Activated CD4-positive, alpha-beta memory T cell treated with anti-CD3 and anti-CD28 coated beads, Interleukin-2, amount 10 ng/mL, durations not matched to agents 7 days and 5 days (primary cell): ENCODE measurements at regions not wholly inside any gene's neighbourhood (a gene's known extent, or its start where the extent isn't known, plus 50 kb on each side); places are given as distances from the start of the nearest gene placed in this dataset.

Experiments used
- CTCF ChIA-PET: fragments of 350-600 bp; sonication (Branson Sonifier 250); formaldehyde crosslinking; loops from one replicate; lab custom pipeline; 2021; ENCODE audit warnings: antibody characterized with exemption, inconsistent platforms; lab: Charles Lee
- POLR2A ChIA-PET: fragments of 350-600 bp; sonication (Branson Sonifier 250); formaldehyde crosslinking; loops from one replicate; lab custom pipeline; 2021; ENCODE audit warnings: antibody characterized with exemption; lab: Charles Lee
- DNase-seq: peaks from one replicate; pipeline ENCODE4 v3.0.0-alpha.2; 2020
- H3K27ac Mint-ChIP-seq: one replicate; pipeline ENCODE4 v1.8.0; 2021; ENCODE audit warnings: mild to moderate bottlenecking, mixed read lengths
- H3K27me3 Mint-ChIP-seq: one replicate; pipeline ENCODE4 v1.8.0; 2021; ENCODE audit warnings: mixed read lengths
- H3K36me3 Mint-ChIP-seq: one replicate; pipeline ENCODE4 v1.8.0; 2021; ENCODE audit warnings: low read depth, mixed read lengths
- H3K4me1 Mint-ChIP-seq: one replicate; pipeline ENCODE4 v1.8.0; 2021; ENCODE audit warnings: mixed read lengths
- H3K4me3 Mint-ChIP-seq: one replicate; pipeline ENCODE4 v1.8.0; 2021; ENCODE audit warnings: mild to moderate bottlenecking, mixed read lengths
- H3K9me3 Mint-ChIP-seq: one replicate; pipeline ENCODE4 v1.8.0; 2021; ENCODE audit warnings: mixed read lengths

- CTCF ChIA-PET, result interaction anchor here (1.8 kb wide), 1 partner anchor 332 kb away, joined by 4 read pairs; no protein-coding TSS in a partner anchor
- Mint-ChIP-seq H3K27ac (peak overlapping the region; percentile 0), H3K4me3 (no peak overlapping the region), H3K9me3 (peaks cover 3% of the 10 kb centered on the region), H3K4me1 (peaks cover 26% of the 10 kb centered on the region), H3K36me3 (no peaks in the 10 kb centered on the region), H3K27me3 (peaks cover 17% of the 10 kb centered on the region)
- POLR2A ChIA-PET, result interaction anchor here (0.6 kb wide), 1 partner anchor 13 kb away, joined by 3 read pairs; no protein-coding TSS in a partner anchor
- DNase-seq, result no peak
Measured at GRCh38 chr21:35222021-35222420, 172.9 kb upstream of the RUNX1 start.

GRCh38 chr21:35220301-35220700 lies 171.2 kb upstream of the RUNX1 start:
- Mint-ChIP-seq H3K27me3 (peaks cover 10% of the 10 kb centered on the region), H3K9me3 (peaks cover 3% of the 10 kb centered on the region), H3K36me3 (no peaks in the 10 kb centered on the region), H3K4me1 (peaks cover 18% of the 10 kb centered on the region), H3K27ac (no peak overlapping the region), H3K4me3 (no peak overlapping the region)
- POLR2A ChIA-PET, result interaction anchor here (1.5 kb wide), 1 partner anchor 11 kb away, joined by 4 read pairs; no protein-coding TSS in a partner anchor
- DNase-seq, result no peak
- CTCF ChIA-PET, result no interaction called here

- no peak overlapping the region for H3K27ac Mint-ChIP-seq
- H3K9me3 Mint-ChIP-seq, result peaks cover 3% of the 10 kb centered on the region
- POLR2A ChIA-PET, result interaction anchor here (1.5 kb wide), 1 partner anchor 11 kb away, joined by 4 read pairs; no protein-coding TSS in a partner anchor
Measured at GRCh38 chr21:35219719-35220118, 170.6 kb upstream of the RUNX1 start.

GRCh38 chr21:35219291-35219690 lies 170.2 kb upstream of the RUNX1 start:
- ChIA-PET CTCF (no interaction called here), POLR2A (interaction anchor here (1.5 kb wide), 1 partner anchor 10 kb away, joined by 4 read pairs; no protein-coding TSS in a partner anchor)
- H3K4me1 Mint-ChIP-seq, result peaks cover 18% of the 10 kb centered on the region
- H3K27ac Mint-ChIP-seq, result no peak overlapping the region
- peaks cover 3% of the 10 kb centered on the region for H3K9me3 Mint-ChIP-seq
- no peaks in the 10 kb centered on the region for H3K36me3 Mint-ChIP-seq
- no peak for DNase-seq
- peaks cover 7% of the 10 kb centered on the region for H3K27me3 Mint-ChIP-seq
- no peak overlapping the region for H3K4me3 Mint-ChIP-seq

More at GRCh38 chr21:35219719-35220118, 170.6 kb upstream of the RUNX1 start:
- no peak for DNase-seq
- Mint-ChIP-seq H3K4me3 (no peak overlapping the region), H3K36me3 (no peaks in the 10 kb centered on the region), H3K4me1 (peaks cover 18% of the 10 kb centered on the region), H3K27me3 (peaks cover 7% of the 10 kb centered on the region)
- CTCF ChIA-PET, result no interaction called here

GRCh38 chr21:35217504-35218060 lies 168.5 kb upstream of the RUNX1 start:
- CTCF ChIA-PET, result no interaction called here
- H3K4me3 Mint-ChIP-seq, result no peak overlapping the region
- no peaks in the 10 kb centered on the region for H3K36me3 Mint-ChIP-seq
- peaks cover 2% of the 10 kb centered on the region for H3K27me3 Mint-ChIP-seq
- POLR2A ChIA-PET, result no interaction called here
- peaks cover 3% of the 10 kb centered on the region for H3K9me3 Mint-ChIP-seq
- peaks cover 10% of the 10 kb centered on the region for H3K4me1 Mint-ChIP-seq
- H3K27ac Mint-ChIP-seq, result no peak overlapping the region
- no peak for DNase-seq

- Mint-ChIP-seq H3K9me3 (peaks cover 3% of the 10 kb centered on the region), H3K36me3 (no peaks in the 10 kb centered on the region), H3K4me1 (peaks cover 5% of the 10 kb centered on the region), H3K27ac (no peak overlapping the region), H3K4me3 (no peak overlapping the region), H3K27me3 (peaks cover 2% of the 10 kb centered on the region)
- POLR2A ChIA-PET, result no interaction called here
- DNase-seq, result no peak
- CTCF ChIA-PET, result interaction anchor here (0.8 kb wide), 1 partner anchor 183 kb away, joined by 4 read pairs; no protein-coding TSS in a partner anchor
Measured at GRCh38 chr21:35216996-35217395, 167.9 kb upstream of the RUNX1 start.

GRCh38 chr21:35215870-35216269 lies 166.8 kb upstream of the RUNX1 start:
- ChIA-PET CTCF (interaction anchor here (0.8 kb wide), 1 partner anchor 185 kb away, joined by 4 read pairs; no protein-coding TSS in a partner anchor), POLR2A (interaction anchor here (1.1 kb wide), 1 partner anchor 8 kb away, joined by 3 read pairs; no protein-coding TSS in a partner anchor)
- Mint-ChIP-seq H3K9me3 (peaks cover 3% of the 10 kb centered on the region), H3K4me3 (no peak overlapping the region), H3K27ac (no peak overlapping the region), H3K36me3 (no peaks in the 10 kb centered on the region), H3K27me3 (peaks cover 2% of the 10 kb centered on the region), H3K4me1 (no peaks in the 10 kb centered on the region)
- no peak for DNase-seq

- Mint-ChIP-seq H3K36me3 (no peaks in the 10 kb centered on the region), H3K4me3 (no peak overlapping the region), H3K27ac (no peak overlapping the region), H3K9me3 (peaks cover 3% of the 10 kb centered on the region), H3K27me3 (peaks cover 2% of the 10 kb centered on the region), H3K4me1 (no peaks in the 10 kb centered on the region)
- CTCF ChIA-PET, result no interaction called here
- POLR2A ChIA-PET, result no interaction called here
- no peak for DNase-seq
Measured at GRCh38 chr21:35212393-35213127, 163.5 kb upstream of the RUNX1 start.

- CTCF ChIA-PET, result no interaction called here
- H3K27ac Mint-ChIP-seq, result no peak overlapping the region
- no peaks in the 10 kb centered on the region for H3K4me1 Mint-ChIP-seq
- no peak overlapping the region for H3K4me3 Mint-ChIP-seq
- peaks cover 4% of the 10 kb centered on the region for H3K27me3 Mint-ChIP-seq
- no peaks in the 10 kb centered on the region for H3K36me3 Mint-ChIP-seq
- H3K9me3 Mint-ChIP-seq, result peaks cover 3% of the 10 kb centered on the region
- POLR2A ChIA-PET, result no interaction called here
- DNase-seq, result no peak
Measured at GRCh38 chr21:35211782-35212181, 162.7 kb upstream of the RUNX1 start.

- Mint-ChIP-seq H3K4me1 (peaks cover 11% of the 10 kb centered on the region), H3K27me3 (peaks cover 5% of the 10 kb centered on the region), H3K9me3 (peaks cover 3% of the 10 kb centered on the region), H3K27ac (no peak overlapping the region), H3K36me3 (no peaks in the 10 kb centered on the region), H3K4me3 (no peak overlapping the region)
- DNase-seq, result no peak
- POLR2A ChIA-PET, result no interaction called here
- CTCF ChIA-PET, result no interaction called here
Measured at GRCh38 chr21:35210093-35210492, 161.0 kb upstream of the RUNX1 start.

GRCh38 chr21:35208810-35209517 lies 159.9 kb upstream of the RUNX1 start:
- CTCF ChIA-PET, result no interaction called here
- H3K27me3 Mint-ChIP-seq, result peaks cover 5% of the 10 kb centered on the region
- H3K4me3 Mint-ChIP-seq, result no peak overlapping the region
- no peaks in the 10 kb centered on the region for H3K36me3 Mint-ChIP-seq
- DNase-seq, result no peak
- H3K4me1 Mint-ChIP-seq, result peaks cover 18% of the 10 kb centered on the region
- POLR2A ChIA-PET, result interaction anchor here (1.2 kb wide), 1 partner anchor 11 kb away, joined by 4 read pairs; no protein-coding TSS in a partner anchor
- H3K9me3 Mint-ChIP-seq, result peaks cover 3% of the 10 kb centered on the region
- H3K27ac Mint-ChIP-seq, result no peak overlapping the region

- peaks cover 3% of the 10 kb centered on the region for H3K9me3 Mint-ChIP-seq
- no peak for DNase-seq
- no peaks in the 10 kb centered on the region for H3K36me3 Mint-ChIP-seq
- ChIA-PET CTCF (no interaction called here), POLR2A (interaction anchor here (0.8 kb wide), 1 partner anchor 8 kb away, joined by 3 read pairs; no protein-coding TSS in a partner anchor)
- H3K27ac Mint-ChIP-seq, result no peak overlapping the region
- peaks cover 18% of the 10 kb centered on the region for H3K4me1 Mint-ChIP-seq
- H3K27me3 Mint-ChIP-seq, result peaks cover 3% of the 10 kb centered on the region
- H3K4me3 Mint-ChIP-seq, result no peak overlapping the region
Measured at GRCh38 chr21:35208104-35208503, 159.0 kb upstream of the RUNX1 start.

- peaks cover 5% of the 10 kb centered on the region for H3K27me3 Mint-ChIP-seq
- no peak overlapping the region for H3K4me3 Mint-ChIP-seq
- ChIA-PET POLR2A (interaction anchor here (0.8 kb wide), 1 partner anchor 9 kb away, joined by 3 read pairs; no protein-coding TSS in a partner anchor), CTCF (no interaction called here)
- peaks cover 3% of the 10 kb centered on the region for H3K9me3 Mint-ChIP-seq
- DNase-seq, result no peak
- no peak overlapping the region for H3K27ac Mint-ChIP-seq
- no peaks in the 10 kb centered on the region for H3K36me3 Mint-ChIP-seq
- peaks cover 18% of the 10 kb centered on the region for H3K4me1 Mint-ChIP-seq
Measured at GRCh38 chr21:35207322-35207721, 158.2 kb upstream of the RUNX1 start.
